ENCODE measurements at regions not wholly inside any gene's neighbourhood (a gene's known extent, or its start where the extent isn't known, plus 50 kb on each side); places are given as distances from the start of the nearest gene placed in this dataset.

DNA sequence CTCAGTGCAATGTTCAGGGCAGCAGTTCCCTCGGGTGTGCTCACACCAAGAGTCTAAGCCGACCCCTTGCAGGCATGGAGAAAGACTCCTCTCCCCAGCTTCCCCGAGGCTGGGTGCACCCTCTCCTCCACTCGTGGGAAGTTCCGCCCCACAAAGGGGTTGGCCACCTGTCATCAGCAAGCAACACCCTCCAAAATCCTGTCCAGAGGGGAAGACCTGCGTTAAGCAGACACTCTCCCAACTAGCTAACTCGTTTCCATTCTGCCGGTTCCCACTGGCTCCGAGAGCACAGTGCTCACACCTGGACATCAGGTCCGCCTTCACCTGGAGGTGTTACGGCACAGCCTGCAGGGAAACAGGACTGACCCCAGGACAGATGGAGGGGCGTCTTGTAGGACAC is 117.9 kb upstream of the IRX4 start (continued):
- TF ChIP-seq, protein P1, sequence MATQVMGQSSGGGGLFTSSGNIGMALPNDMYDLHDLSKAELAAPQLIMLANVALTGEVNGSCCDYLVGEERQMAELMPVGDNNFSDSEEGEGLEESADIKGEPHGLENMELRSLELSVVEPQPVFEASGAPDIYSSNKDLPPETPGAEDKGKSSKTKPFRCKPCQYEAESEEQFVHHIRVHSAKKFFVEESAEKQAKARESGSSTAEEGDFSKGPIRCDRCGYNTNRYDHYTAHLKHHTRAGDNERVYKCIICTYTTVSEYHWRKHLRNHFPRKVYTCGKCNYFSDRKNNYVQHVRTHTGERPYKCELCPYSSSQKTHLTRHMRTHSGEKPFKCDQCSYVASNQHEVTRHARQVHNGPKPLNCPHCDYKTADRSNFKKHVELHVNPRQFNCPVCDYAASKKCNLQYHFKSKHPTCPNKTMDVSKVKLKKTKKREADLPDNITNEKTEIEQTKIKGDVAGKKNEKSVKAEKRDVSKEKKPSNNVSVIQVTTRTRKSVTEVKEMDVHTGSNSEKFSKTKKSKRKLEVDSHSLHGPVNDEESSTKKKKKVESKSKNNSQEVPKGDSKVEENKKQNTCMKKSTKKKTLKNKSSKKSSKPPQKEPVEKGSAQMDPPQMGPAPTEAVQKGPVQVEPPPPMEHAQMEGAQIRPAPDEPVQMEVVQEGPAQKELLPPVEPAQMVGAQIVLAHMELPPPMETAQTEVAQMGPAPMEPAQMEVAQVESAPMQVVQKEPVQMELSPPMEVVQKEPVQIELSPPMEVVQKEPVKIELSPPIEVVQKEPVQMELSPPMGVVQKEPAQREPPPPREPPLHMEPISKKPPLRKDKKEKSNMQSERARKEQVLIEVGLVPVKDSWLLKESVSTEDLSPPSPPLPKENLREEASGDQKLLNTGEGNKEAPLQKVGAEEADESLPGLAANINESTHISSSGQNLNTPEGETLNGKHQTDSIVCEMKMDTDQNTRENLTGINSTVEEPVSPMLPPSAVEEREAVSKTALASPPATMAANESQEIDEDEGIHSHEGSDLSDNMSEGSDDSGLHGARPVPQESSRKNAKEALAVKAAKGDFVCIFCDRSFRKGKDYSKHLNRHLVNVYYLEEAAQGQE (IDR thresholded peaks at IDR 0.05; ENCODE audit: unreplicated experiment) = no peak
- TF ChIP-seq POLR2AphosphoS5 (IDR thresholded peaks at IDR 0.05; ENCODE audit: low read depth) = no peak
- TF ChIP-seq STAT1 (IDR thresholded peaks at IDR 0.05; ENCODE audit: unreplicated experiment) = no peak
- no peak for TF ChIP-seq CREB1 (CRISPR knock-in tag; IDR thresholded peaks at IDR 0.05; ENCODE audit: low read depth)
- TF ChIP-seq EZH2phosphoT487 (IDR thresholded peaks at IDR 0.05; ENCODE audit: unreplicated experiment) = no peak

DNA sequence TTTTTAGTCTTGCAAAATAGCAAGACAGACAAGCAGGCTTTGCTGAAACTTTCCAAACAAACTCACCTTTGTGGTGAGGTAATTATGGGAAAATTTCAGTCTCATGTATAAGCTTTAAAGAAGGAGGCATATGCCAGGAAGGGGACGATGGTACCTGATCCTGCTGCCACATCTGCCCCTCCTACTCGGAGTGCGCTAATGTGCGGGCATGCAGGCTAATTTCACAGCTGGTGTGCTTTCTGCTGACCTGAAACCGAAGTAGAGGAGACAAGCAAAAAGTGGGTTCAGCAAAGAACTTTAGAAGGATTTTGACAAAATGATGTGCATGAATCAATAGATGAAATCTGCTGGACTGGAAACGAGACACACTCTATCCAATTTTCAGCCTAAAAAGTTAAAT is 117.1 kb upstream of the IRX4 start:
- Mint-ChIP-seq H3K4me1 (peaks cover 11% of the 10 kb centered on the region), H3K36me3 (ENCODE audit: low read depth) (no peaks in the 10 kb centered on the region; the same call in 2 of the 3 replicates), H3K4me3 (no peak overlapping the region), H3K27ac (no peak overlapping the region), H3K9me3 (peaks cover 6% of the 10 kb centered on the region), H3K27me3 (ENCODE audit: insufficient read depth, low read depth, poor library complexity) (peaks cover 2% of the 10 kb centered on the region)
- Histone ChIP-seq H3K27ac (ENCODE audit: low read depth) (no peak overlapping the region), H3K4me1 (ENCODE audit: insufficient read depth) (no peaks in the 10 kb centered on the region), H3K27me3 (ENCODE audit: insufficient read depth) (no peaks in the 10 kb centered on the region), H4K20me1 (replicated peaks; ENCODE audit: insufficient read depth) (no peaks in the 10 kb centered on the region), H3K79me2 (replicated peaks; ENCODE audit: insufficient read depth) (no peaks in the 10 kb centered on the region), H3K9me2 (ENCODE audit: insufficient read depth) (peaks cover 16% of the 10 kb centered on the region), H3K4me3 (no peak overlapping the region), H3K36me3 (ENCODE audit: insufficient read depth) (no peaks in the 10 kb centered on the region), H3K4me2 (no peak overlapping the region), H2AFZ (no peak overlapping the region), H3F3A (replicated peaks; ENCODE audit: low read depth) (no peaks in the 10 kb centered on the region)
- TF ChIP-seq JUNB (IDR thresholded peaks at IDR 0.05; ENCODE audit: unreplicated experiment) = no peak
- no peak for TF ChIP-seq NANOG (IDR thresholded peaks at IDR 0.05; ENCODE audit: borderline replicate concordance)
- no peak for TF ChIP-seq EZH2phosphoT487 (IDR thresholded peaks at IDR 0.05; ENCODE audit: unreplicated experiment)
- no peak for TF ChIP-seq STAT1 (IDR thresholded peaks at IDR 0.05; ENCODE audit: unreplicated experiment)
- TF ChIP-seq, protein P2, sequence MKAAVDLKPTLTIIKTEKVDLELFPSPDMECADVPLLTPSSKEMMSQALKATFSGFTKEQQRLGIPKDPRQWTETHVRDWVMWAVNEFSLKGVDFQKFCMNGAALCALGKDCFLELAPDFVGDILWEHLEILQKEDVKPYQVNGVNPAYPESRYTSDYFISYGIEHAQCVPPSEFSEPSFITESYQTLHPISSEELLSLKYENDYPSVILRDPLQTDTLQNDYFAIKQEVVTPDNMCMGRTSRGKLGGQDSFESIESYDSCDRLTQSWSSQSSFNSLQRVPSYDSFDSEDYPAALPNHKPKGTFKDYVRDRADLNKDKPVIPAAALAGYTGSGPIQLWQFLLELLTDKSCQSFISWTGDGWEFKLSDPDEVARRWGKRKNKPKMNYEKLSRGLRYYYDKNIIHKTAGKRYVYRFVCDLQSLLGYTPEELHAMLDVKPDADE (IDR thresholded peaks at IDR 0.05) = no peak
- ATAC-seq (no peak), DNase-seq (ENCODE audit: low spot score) (no peak)

DNA sequence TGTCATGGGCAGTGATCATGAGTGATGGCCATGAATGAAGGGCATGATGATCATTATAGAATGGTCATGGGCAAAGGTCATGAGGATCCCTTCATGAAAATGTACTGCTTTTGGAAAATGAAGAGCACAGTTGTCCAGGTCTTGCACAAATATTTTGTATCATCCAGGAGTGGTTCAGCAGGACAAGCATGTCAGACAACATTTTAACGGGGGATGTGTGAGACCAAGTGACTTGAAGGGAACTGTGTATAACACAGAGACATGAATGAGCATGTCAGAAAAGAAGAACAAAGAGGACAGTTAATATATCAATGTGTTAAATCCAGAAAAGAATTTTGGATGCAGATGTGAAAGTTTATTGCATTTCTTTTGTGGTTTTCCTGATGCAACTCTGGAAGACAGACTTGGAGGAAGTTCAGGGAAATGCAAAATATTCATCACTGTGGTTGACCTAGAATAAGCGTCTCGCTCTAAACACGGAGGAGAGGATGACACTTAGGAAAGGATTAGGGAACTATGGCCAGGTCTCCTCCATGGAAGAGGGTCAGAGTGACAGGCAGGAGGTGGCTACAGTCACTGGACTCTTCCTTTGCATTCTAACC is 116.1 kb upstream of the IRX4 start:
- no peak overlapping the region for H2AFZ ChIP-seq
- no peaks in the 10 kb centered on the region for H3K36me3 ChIP-seq (ENCODE audit: insufficient read depth)
- H3F3A ChIP-seq (replicated peaks; ENCODE audit: low read depth) = no peaks in the 10 kb centered on the region
- H3K79me2 ChIP-seq (replicated peaks; ENCODE audit: insufficient read depth) = no peaks in the 10 kb centered on the region
- Mint-ChIP-seq H3K9me3 (peaks cover 7% of the 10 kb centered on the region), H3K36me3 (ENCODE audit: low read depth) (no peaks in the 10 kb centered on the region; the same call in 2 of the 3 replicates), H3K27ac (no peak overlapping the region), H3K4me1 (peaks cover 11% of the 10 kb centered on the region), H3K4me3 (no peak overlapping the region), H3K27me3 (ENCODE audit: insufficient read depth, low read depth, poor library complexity) (peaks cover 2% of the 10 kb centered on the region)
- H3K4me1 ChIP-seq (ENCODE audit: insufficient read depth) = no peaks in the 10 kb centered on the region
- no peaks in the 10 kb centered on the region for H4K20me1 ChIP-seq (replicated peaks; ENCODE audit: insufficient read depth)
- H3K27ac ChIP-seq (ENCODE audit: low read depth) = no peak overlapping the region
- H3K9me2 ChIP-seq (ENCODE audit: insufficient read depth) = peaks cover 16% of the 10 kb centered on the region
- no peak overlapping the region for H3K4me2 ChIP-seq
- DNase-seq (ENCODE audit: low spot score) (no peak), ATAC-seq (no peak)
- H3K4me3 ChIP-seq = no peak overlapping the region
- no peaks in the 10 kb centered on the region for H3K27me3 ChIP-seq (ENCODE audit: insufficient read depth)
- TF ChIP-seq, protein P3, sequence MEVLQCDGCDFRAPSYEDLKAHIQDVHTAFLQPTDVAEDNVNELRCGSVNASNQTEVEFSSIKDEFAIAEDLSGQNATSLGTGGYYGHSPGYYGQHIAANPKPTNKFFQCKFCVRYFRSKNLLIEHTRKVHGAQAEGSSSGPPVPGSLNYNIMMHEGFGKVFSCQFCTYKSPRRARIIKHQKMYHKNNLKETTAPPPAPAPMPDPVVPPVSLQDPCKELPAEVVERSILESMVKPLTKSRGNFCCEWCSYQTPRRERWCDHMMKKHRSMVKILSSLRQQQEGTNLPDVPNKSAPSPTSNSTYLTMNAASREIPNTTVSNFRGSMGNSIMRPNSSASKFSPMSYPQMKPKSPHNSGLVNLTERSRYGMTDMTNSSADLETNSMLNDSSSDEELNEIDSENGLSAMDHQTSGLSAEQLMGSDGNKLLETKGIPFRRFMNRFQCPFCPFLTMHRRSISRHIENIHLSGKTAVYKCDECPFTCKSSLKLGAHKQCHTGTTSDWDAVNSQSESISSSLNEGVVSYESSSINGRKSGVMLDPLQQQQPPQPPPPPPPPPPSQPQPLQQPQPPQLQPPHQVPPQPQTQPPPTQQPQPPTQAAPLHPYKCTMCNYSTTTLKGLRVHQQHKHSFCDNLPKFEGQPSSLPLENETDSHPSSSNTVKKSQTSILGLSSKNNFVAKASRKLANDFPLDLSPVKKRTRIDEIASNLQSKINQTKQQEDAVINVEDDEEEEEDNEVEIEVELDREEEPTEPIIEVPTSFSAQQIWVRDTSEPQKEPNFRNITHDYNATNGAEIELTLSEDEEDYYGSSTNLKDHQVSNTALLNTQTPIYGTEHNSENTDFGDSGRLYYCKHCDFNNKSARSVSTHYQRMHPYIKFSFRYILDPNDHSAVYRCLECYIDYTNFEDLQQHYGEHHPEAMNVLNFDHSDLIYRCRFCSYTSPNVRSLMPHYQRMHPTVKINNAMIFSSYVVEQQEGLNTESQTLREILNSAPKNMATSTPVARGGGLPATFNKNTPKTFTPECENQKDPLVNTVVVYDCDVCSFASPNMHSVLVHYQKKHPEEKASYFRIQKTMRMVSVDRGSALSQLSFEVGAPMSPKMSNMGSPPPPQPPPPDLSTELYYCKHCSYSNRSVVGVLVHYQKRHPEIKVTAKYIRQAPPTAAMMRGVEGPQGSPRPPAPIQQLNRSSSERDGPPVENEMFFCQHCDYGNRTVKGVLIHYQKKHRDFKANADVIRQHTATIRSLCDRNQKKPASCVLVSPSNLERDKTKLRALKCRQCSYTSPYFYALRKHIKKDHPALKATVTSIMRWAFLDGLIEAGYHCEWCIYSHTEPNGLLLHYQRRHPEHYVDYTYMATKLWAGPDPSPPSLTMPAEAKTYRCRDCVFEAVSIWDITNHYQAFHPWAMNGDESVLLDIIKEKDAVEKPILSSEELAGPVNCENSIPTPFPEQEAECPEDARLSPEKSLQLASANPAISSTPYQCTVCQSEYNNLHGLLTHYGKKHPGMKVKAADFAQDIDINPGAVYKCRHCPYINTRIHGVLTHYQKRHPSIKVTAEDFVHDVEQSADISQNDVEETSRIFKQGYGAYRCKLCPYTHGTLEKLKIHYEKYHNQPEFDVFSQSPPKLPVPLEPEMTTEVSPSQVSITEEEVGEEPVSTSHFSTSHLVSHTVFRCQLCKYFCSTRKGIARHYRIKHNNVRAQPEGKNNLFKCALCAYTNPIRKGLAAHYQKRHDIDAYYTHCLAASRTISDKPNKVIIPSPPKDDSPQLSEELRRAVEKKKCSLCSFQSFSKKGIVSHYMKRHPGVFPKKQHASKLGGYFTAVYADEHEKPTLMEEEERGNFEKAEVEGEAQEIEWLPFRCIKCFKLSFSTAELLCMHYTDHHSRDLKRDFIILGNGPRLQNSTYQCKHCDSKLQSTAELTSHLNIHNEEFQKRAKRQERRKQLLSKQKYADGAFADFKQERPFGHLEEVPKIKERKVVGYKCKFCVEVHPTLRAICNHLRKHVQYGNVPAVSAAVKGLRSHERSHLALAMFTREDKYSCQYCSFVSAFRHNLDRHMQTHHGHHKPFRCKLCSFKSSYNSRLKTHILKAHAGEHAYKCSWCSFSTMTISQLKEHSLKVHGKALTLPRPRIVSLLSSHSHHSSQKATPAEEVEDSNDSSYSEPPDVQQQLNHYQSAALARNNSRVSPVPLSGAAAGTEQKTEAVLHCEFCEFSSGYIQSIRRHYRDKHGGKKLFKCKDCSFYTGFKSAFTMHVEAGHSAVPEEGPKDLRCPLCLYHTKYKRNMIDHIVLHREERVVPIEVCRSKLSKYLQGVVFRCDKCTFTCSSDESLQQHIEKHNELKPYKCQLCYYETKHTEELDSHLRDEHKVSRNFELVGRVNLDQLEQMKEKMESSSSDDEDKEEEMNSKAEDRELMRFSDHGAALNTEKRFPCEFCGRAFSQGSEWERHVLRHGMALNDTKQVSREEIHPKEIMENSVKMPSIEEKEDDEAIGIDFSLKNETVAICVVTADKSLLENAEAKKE (CRISPR knock-in tag; IDR thresholded peaks at IDR 0.05) = no peak
- TF ChIP-seq ZNF114 (CRISPR knock-in tag; IDR thresholded peaks at IDR 0.05) = no peak

Measured in GM23338 (cell line).